Occipital lobe (tissue), 1 donor: ENCODE measurements at regions not wholly inside any gene's neighbourhood (a gene's known extent, or its start where the extent isn't known, plus 50 kb on each side); places are given as distances from the start of the nearest gene placed in this dataset.
"Not testable (repeated sequence)": the region's sequence is repeated elsewhere in the genome, so short reads cannot be mapped to it uniquely, and the experiment has no call there.

Experiments
- DNase-seq: peaks from one replicate; lab custom pipeline; 2025; lab: John Stamatoyannopoulos, UW

DNA sequence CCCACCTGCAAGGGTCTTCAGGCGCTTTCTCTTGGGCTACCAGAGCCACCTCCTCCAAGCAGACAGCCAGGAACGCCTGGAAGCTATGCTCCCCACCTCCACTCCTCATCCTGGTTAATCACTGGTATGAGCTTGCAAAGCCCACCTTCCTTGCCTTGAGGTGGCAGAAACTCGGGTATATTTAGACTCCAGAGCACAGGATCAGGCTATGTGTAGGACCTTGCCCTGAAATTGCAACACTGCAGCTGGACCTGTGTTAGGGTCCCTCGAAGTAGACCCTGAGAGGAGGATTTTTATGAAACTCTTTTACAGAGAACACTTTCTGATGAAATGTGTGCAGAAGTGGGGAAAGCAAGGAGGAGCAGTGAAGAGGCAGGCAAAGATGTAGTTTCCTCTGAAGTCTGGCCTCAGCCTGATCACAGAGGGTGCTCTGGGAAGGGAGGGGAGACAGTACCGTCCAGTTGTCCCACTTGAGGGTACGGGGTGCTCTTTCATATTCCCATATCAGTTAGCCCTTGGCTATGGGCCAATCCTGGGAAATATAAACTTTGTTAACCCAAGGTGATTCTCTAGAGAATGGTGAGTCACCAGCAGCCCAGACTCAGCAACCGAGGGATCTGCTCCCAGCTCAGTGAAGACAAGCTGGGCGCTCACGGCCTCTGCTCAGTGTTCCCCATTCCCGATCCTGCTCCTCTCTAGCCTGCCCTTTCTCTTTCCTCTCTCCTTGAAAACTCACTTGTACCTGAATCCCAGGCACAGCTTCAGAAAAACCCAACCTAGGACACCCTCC, 157.9 kb downstream of the UQCRFS1 start:
- no peak for DNase-seq

DNA sequence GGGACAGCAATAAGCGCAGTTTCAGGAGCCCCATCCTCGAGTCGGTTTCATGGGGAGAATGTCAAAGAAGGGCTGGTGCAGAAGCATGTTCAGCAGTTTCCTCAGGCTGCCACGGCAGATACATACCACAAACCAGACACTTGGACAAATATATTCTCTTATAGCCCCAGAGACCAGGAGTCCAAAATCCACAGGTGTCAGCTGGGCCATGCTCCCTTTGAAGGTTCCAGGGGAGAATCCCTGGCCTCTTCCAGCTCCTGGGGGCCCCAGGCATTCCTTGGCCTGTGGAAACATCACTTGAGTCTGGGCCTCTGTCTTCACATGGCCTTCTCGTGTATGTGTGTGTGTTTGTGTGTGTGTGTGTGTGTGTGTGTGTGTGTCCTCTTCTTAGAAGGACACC, 164.1 kb downstream of the UQCRFS1 start:
- no peak for DNase-seq

GRCh38 chr19:29045679-29046254, 167.2 kb downstream of the UQCRFS1 start:
- no peak for DNase-seq

DNA sequence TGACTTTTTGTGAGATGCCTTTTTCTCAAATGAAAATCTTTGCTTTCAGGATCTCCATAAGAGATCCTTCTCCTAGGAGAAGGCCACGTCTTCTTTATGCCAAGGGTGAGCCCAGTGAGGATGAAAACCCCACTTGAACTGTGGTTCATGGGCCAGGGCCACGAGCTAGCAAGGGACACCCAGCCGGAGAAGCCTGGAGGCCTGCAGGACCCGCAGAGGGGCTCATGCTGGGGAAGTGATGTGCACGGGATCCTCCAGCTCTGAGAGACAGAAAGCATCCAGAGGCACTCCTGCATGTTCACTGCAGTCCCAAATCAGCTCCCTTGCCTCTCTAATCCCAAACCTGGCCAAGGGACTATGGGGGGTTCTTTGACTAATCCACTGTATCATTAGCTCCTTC, 168.9 kb downstream of the UQCRFS1 start:
- DNase-seq, result no peak

- no peak for DNase-seq
Observed at GRCh38 chr19:29042450-29042849, 170.5 kb downstream of the UQCRFS1 start.

DNA sequence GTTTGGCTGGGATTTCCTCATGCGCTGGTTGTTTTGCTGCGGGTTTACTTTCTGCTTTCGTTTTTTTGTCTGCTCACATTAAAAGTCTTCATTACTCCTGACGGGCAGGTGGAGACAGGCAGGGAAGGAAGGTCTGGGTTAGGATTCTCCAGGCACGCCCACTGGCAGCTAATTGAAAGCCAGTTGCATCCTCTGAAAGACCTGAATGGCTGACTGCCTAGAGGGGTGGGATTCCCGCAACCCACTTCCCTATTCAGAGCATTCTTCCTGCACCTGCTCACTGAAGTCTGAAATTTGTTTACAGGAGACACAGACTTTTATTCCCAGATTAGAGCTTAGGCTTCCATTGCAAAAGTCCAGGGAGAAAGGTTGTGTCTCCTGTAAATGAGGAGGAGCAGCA, 172.0 kb downstream of the UQCRFS1 start:
- DNase-seq, result no peak

DNA sequence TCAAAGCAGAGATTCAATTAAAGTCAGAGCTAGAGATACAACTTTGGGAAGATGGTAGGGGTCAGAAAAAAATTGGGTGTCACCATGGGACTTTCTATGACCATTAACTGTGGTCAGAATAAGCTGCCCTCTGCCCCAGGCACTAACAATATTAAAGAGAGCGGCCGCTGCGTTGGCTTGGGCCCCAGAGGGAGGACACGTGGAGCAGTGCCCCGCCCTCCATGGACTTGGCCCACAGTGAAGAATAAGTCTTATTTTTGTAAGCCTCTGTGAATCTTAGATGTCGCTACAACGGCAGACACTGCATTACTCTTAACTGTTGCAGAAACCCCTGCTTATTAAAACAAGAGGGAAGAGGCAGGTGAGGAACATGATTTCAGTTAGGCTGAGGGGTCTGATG, 172.7 kb downstream of the UQCRFS1 start:
- DNase-seq, result no peak

DNA sequence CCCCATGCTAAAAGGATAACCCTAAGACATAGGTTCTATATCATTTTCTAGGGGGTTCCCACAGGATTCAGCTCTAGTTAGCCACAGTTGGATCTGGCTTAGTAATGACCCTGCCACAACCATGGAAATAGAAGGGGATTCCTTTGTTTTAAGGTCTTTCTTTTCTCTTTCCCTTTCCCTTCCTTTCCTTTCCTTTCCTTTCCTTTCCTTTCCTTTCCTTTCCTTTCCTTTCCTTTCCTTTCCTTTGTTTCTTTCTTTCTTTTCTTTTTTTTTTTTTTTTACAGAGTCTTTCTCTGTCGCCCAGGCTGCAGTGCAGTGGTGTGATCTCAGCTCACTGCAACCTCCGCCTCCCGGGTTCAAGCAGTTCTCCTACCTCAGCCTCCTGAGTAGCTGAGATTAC, 173.9 kb downstream of the UQCRFS1 start:
- DNase-seq, result not testable (repeated sequence)

- DNase-seq, result no peak
Observed at GRCh38 chr19:29031216-29031615, 181.7 kb downstream of the UQCRFS1 start.

- DNase-seq, result no peak
Observed at GRCh38 chr19:29029268-29029958, 183.5 kb downstream of the UQCRFS1 start.

- DNase-seq, result no peak
Observed at GRCh38 chr19:29022599-29022998, 190.4 kb downstream of the UQCRFS1 start.

DNA sequence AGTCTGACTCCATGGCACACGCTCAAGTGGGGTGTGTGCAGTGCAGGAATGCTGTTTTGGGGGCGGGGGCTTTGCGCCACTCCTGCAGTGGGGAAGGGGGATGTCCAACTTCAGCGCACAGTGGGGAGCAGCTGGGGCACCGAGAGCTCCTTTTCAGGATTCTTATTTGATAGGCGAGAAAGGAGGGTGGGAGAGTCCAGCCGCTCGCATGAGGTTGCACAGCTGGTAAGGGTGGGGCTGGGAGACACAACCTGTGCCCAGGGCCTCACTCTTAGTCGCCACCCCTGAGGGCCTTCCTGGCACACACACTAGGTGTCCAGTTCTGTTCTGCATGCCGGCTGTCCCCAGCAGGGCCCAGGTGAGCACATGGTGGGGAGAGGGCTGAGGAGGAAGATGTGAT, 190.8 kb downstream of the UQCRFS1 start:
- no peak for DNase-seq

GRCh38 chr19:29021232-29021916, 191.6 kb downstream of the UQCRFS1 start:
- DNase-seq, result no peak

DNA sequence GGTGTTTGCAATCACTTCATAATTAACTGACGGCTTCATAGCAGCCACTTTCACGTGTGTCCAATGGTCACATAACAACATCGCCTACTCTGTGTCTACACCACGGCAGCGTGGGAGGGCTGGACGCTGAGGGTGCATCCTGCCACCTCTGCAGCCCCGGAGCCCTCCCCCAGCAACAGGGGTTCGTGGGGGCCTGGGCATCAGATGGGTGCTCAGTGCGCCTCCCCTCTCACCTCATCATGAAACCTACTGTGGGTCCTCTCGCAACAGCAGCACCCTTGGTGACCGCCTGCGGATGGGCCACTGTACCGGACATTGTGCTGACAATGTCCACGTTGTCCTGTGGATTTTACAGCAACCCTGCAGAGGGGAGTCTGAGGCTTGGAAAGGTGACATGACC, 193.5 kb downstream of the UQCRFS1 start:
- no peak for DNase-seq

- no peak for DNase-seq
Observed at GRCh38 chr19:29018542-29018941, 194.4 kb downstream of the UQCRFS1 start.

- no peak for DNase-seq
Observed at GRCh38 chr19:29017788-29018187, 195.2 kb downstream of the UQCRFS1 start.

GRCh38 chr19:29016926-29017760, 195.8 kb downstream of the UQCRFS1 start:
- no peak for DNase-seq

DNA sequence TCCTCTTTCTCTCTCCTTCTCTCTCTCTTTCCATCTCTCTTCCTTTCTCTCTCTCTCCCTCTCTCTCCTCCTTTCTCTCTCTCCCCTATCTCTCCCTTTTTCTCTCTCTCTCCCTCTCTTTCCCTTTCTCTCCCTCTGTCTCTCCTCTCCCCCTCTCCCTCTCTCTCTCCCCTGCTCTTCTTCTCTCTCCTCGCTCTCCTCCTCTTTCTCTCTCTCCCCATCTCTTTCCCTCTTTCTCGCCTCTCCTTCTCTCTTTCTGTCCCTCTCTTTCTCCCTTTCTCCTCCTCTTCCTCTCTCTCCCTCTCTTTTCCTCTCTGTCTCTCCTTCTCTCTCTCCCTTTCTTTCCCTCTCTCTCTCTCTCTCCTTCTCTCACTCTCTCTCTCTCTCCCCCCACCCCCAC, 196.6 kb downstream of the UQCRFS1 start:
- DNase-seq, result no peak

- no peak for DNase-seq
Observed at GRCh38 chr19:29015569-29015968, 197.4 kb downstream of the UQCRFS1 start.

- no peak for DNase-seq
Observed at GRCh38 chr19:29014857-29015436, 198.0 kb downstream of the UQCRFS1 start.

DNA sequence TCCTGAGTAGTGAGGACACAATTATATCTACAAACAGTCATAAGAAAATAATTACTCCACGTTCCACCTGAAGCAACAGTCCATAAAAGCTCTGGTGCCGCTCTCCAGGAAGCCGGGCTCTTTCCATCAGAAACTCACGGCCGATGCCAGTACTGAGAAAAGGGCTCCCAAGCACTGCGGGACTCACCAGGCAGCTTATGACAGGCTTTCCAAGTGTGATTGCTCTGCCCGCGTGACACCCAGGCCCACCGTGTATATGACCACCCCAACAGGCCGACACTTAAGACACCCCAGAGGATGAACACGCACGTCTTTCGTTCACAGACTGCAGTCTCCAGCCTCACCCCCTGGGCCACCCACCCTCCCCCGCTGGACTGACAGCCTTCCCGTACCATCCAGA, 199.0 kb downstream of the UQCRFS1 start:
- no peak for DNase-seq
